GM18907 (cell line): ENCODE measurements at regions not wholly inside any gene's neighbourhood (a gene's known extent, or its start where the extent isn't known, plus 50 kb on each side); places are given as distances from the start of the nearest gene placed in this dataset.
"Not testable (repeated sequence)": the region's sequence is repeated elsewhere in the genome, so short reads cannot be mapped to it uniquely, and the experiment has no call there.

Experiments
- ATAC-seq: cut with Tn5 transposase; IDR thresholded peaks from one replicate; pipeline ENCODE4 v1.9.1; 2021; ENCODE audit warnings: mild to moderate bottlenecking, moderate library complexity; ENCODE audit not compliant: unreplicated experiment

- ATAC-seq: no peak
Observed at GRCh38 chr10:118436742-118437141, 94.6 kb upstream of the FAM204A start.

DNA sequence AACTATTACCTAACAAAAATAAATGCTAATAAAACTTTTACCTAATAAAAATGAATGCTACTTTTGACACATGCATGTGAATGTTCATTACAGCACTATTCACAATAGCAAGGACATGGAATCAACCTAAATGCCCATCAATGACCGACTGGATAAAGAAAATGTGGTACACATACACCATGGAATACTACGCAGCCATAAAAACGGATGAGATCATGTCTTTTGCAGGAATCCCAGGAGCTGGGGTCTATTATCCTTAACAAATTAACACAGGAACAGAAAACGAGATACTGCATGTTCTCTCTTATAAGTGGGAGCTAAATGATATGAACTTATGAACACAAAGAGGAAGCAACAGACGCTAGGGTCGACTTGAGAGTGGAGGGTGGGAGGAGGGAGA, 88.1 kb upstream of the FAM204A start:
- ATAC-seq: no peak

GRCh38 chr10:118423800-118424442, 81.8 kb upstream of the FAM204A start:
- ATAC-seq: peak; percentile 93

GRCh38 chr10:118422241-118422640, 80.1 kb upstream of the FAM204A start:
- no peak for ATAC-seq

- ATAC-seq: not testable (repeated sequence)
Observed at GRCh38 chr10:118420049-118420448, 77.9 kb upstream of the FAM204A start.

DNA sequence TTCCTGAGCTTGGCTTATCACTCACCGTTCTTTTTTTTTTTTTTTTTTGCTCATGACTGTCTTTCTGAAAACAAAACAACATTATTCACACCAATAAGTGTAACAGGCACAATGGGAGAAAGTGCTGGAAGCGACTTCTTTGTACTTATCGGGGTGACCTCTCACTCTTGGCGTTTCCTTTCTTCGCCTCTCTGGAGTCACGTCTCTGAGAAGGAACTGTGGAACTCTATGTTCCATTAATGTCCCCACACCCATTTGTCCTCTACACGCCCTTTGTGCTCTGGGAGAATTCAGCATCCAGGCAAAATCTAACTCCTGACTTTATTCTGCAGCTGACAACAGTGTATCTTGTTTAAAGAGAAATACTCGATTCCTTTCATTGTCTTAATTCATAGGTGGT, 70.8 kb upstream of the FAM204A start:
- no peak for ATAC-seq

DNA sequence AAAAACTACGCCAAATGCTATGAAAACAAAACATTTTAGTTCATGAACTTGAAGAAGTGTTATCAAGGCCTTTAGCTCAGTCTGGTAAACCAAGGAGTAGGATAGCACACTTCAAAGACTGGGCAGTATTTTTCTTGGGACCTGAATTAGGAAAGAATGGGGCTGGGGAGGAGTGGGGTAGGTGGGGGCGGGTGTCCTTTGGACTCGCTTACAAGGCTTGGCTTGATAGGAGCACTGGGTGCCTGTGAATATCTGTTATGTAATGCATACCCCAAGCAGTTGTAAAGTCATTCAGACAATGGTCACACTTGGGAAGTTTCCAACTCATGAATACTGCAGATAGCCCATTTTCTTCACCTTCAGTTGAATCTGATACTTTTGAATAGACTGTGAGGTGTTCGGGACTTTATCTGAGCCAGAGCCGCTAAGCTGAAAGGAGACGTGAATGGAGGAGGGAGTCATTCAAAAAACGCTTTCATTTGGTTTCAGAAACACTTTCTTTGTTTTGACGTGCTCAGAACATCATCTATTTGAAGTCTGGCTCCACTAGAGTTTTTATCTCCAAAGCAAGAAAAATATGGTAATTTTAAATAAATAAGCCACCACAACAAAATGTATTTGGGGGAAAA, 70.1 kb upstream of the FAM204A start:
- ATAC-seq: no peak

DNA sequence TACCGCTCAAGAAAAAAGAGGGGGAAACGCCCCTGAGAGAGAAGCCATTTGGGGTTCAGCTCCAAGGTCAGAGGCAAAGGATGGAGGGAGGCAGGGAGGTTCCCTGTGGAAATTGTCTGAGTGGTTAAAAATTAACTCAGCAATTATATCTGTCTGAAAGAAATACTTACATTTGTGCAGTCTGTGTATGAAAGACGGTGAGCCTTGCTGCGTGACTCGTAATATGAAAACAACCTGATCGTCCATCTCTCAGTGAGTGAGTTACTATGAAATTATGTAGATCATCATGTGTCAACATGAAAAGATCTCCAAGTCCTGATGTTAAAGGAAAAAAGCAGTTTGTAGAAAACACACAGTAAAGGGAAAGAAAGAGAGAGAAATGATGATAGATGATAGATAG, 67.2 kb upstream of the FAM204A start:
- no peak for ATAC-seq

GRCh38 chr10:118408181-118408580, 66.1 kb upstream of the FAM204A start:
- ATAC-seq: no peak

DNA sequence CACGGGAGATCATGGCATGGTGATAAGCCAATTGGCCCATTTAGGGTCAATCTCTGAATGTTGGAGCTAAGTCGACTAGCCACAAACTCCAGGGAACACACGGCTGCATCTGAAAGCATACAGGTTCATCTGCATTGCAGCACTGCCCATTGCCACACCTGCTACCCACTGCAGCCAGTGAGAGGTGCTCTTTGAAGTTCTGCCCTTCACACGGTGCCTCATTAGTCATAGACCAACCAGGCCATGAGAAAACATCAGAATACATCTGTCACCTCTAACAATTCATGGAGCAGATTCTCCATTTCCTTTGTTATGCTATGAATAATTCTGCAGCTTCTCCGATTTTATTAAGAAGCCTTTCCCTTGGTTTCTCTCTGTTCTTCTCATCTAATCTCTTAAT, 65.7 kb upstream of the FAM204A start:
- ATAC-seq: no peak

DNA sequence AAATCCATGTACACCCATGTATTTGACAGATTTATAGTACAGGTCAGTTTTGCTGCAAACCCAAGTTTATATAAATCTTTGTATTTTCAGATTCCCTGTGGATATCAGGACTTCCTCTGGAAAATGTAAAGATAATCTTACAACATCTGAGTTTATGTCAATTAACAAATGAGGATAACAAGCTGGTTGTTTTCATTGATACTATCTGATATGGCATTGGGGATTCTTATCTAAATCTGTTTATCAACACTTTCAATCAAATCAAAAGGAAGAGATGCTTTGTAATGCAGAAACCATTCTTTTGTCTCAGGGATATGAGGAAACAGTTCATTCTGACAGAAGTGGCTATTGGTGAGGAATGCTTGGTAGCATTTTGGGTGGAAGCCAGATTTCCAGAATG, 64.9 kb upstream of the FAM204A start:
- no peak for ATAC-seq

- no peak for ATAC-seq
Observed at GRCh38 chr10:118405928-118406327, 63.8 kb upstream of the FAM204A start.

- no peak for ATAC-seq
Observed at GRCh38 chr10:118403967-118404366, 61.8 kb upstream of the FAM204A start.

DNA sequence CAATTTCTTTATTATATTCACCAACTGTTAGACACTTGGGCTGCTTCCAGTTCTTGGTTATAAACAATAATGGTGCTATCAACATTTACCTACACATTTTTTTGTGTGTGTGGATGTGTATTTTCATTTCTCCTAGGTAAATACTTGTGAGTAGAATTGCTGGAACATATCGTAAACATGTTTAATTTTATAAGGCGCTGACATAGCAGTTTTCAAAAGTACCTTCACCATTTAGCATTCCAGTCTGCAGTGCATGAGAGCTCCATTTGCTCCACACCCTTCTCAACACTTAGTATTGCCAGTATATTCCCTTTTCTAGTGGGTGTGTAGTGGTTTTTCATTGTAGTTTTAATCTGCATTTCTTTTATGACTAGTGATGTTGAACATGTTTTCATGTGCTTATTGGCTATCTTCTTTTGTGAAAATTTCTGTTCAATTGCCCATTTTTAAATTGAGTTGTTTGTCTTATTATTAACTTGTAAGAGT, 59.6 kb upstream of the FAM204A start:
- no peak for ATAC-seq

DNA sequence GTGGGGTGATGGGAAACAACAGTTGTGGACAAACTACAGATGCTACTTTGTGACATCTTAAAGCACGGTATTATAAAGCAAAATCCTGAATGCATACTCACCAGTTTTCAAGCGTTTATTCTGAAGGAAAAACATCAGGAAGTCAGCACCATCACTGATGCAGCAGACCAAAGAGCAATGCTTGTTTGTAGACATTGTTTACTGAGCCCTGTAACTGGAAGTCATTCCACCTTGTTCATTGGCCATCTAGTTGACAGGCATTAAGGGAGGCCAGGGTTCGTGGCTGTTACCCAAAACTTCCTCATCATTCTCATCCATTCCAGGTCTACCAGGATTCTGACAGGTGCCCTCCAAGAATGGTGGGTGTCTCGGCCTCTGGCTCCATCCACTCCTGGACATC, 55.3 kb upstream of the FAM204A start:
- ATAC-seq: no peak

GRCh38 chr10:118395947-118396346, 53.8 kb upstream of the FAM204A start:
- ATAC-seq: no peak

GRCh38 chr10:118394301-118395200, 52.4 kb upstream of the FAM204A start:
- ATAC-seq: no peak

DNA sequence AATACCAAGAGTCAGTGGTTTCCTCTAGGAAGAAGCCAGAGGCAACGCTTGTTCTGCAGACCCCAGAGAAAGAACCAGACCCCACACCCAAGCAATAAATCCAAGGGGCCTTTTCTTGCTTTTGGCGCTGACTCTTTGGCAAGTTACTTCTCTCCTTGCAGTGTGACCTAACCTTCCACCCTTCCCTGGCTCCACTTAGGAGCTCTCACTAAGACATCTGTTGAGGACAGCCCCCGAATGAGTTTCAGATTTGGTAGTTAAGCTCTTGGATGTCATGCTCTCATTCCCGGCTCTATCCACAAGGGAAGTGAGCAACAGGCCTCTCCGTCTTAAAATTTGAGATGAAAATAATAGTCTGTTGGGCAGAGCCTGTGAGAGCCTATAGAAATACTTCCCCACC, 50.6 kb upstream of the FAM204A start:
- no peak for ATAC-seq
